ENCODE measurements at regions not wholly inside any gene's neighbourhood (a gene's known extent, or its start where the extent isn't known, plus 50 kb on each side); places are given as distances from the start of the nearest gene placed in this dataset.

- Histone ChIP-seq H3K79me2 (ENCODE audit: control insufficient read depth, insufficient read depth, low read length, poor library complexity) (no peaks in the 10 kb centered on the region), H3K4me1 (ENCODE audit: control insufficient read depth in 1 of 2, insufficient read depth in 2 of 2, low read length in 2 of 2) (no peaks in the 10 kb centered on the region), H3K4me2 (ENCODE audit: low read length) (no peak overlapping the region), H3K23ac (ENCODE audit: low read length) (no peak overlapping the region), H2AFZ (ENCODE audit: insufficient read depth, low read length, poor library complexity) (no peak overlapping the region), H3K14ac (ENCODE audit: low read length) (no peak overlapping the region), H2BK12ac (ENCODE audit: low read length) (no peak overlapping the region), H3K27ac (ENCODE audit: low read depth, low read length) (no peak overlapping the region), H4K12ac (ENCODE audit: low read depth, low read length) (no peak overlapping the region), H3K9me3 (ENCODE audit: insufficient read depth, low read depth, low read length) (no peaks in the 10 kb centered on the region), H3K27me3 (ENCODE audit: insufficient read depth, low read length) (no peaks in the 10 kb centered on the region), H4K91ac (ENCODE audit: low read depth, low read length) (no peak overlapping the region), H3K4ac (ENCODE audit: low read depth, low read length) (no peak overlapping the region), H3K4me3 (ENCODE audit: low read depth, low read length) (no peak overlapping the region), H4K8ac (ENCODE audit: low read depth, low read length) (no peak overlapping the region), H3K18ac (ENCODE audit: low read length) (no peak overlapping the region), H2AK5ac (ENCODE audit: low read length) (no peak overlapping the region), H3K79me1 (ENCODE audit: low read length) (no peaks in the 10 kb centered on the region), H2BK5ac (ENCODE audit: low read depth, low read length, poor library complexity) (no peak overlapping the region), H3K9ac (ENCODE audit: low read length) (no peak overlapping the region), H2BK120ac (ENCODE audit: insufficient read depth, low read length, poor library complexity) (no peak overlapping the region), H3K36me3 (ENCODE audit: control insufficient read depth in 1 of 2, insufficient read depth in 2 of 2, low read length in 2 of 2) (no peaks in the 10 kb centered on the region)
- WGBS (ENCODE audit: extremely low coverage, insufficient coverage, insufficient read length) = no CpG with 5 or more reads among the region's 1 CpG
- no peak for DNase-seq
These were observed 73.1 kb upstream of the RPS23 start for GRCh38 chr5:82351297-82351696.

DNA sequence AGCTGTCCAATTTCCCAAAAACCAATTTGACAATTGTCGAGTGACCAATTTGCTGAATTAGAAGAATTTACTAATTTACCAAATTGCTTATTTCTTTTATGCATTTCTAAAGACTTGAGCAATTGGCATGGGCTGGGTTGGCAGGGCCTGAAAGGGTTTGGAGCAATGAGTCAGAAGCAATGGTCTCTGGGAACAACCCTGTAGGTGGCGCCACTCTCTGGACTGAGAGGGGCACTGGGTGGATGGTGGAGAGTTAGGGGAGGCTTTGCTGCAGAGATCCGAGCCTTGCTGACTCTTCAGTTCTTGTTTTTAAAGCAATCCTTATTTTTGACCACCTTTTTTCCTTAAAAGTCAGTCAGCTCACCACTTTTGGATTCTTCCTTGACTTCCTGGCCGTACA, 71.5 kb upstream of the RPS23 start:
- Histone ChIP-seq H2BK12ac (ENCODE audit: low read length) (no peak overlapping the region), H3K18ac (ENCODE audit: low read length) (no peak overlapping the region), H3K23ac (ENCODE audit: low read length) (no peak overlapping the region), H2BK5ac (ENCODE audit: low read depth, low read length, poor library complexity) (no peak overlapping the region), H3K4me2 (ENCODE audit: low read length) (no peak overlapping the region), H3K14ac (ENCODE audit: low read length) (no peak overlapping the region), H2BK120ac (ENCODE audit: insufficient read depth, low read length, poor library complexity) (no peak overlapping the region), H3K9ac (ENCODE audit: low read length) (no peak overlapping the region), H4K91ac (ENCODE audit: low read depth, low read length) (no peak overlapping the region), H3K9me3 (ENCODE audit: insufficient read depth, low read depth, low read length) (no peaks in the 10 kb centered on the region), H3K4me1 (ENCODE audit: control insufficient read depth in 1 of 2, insufficient read depth in 2 of 2, low read length in 2 of 2) (no peaks in the 10 kb centered on the region), H3K27me3 (ENCODE audit: insufficient read depth, low read length) (no peaks in the 10 kb centered on the region), H4K12ac (ENCODE audit: low read depth, low read length) (no peak overlapping the region), H3K27ac (ENCODE audit: low read depth, low read length) (no peak overlapping the region), H2AFZ (ENCODE audit: insufficient read depth, low read length, poor library complexity) (no peak overlapping the region), H3K4ac (ENCODE audit: low read depth, low read length) (no peak overlapping the region), H3K4me3 (ENCODE audit: low read depth, low read length) (no peak overlapping the region), H2AK5ac (ENCODE audit: low read length) (no peak overlapping the region), H3K36me3 (ENCODE audit: control insufficient read depth in 1 of 2, insufficient read depth in 2 of 2, low read length in 2 of 2) (no peaks in the 10 kb centered on the region), H3K79me2 (ENCODE audit: control insufficient read depth, insufficient read depth, low read length, poor library complexity) (no peaks in the 10 kb centered on the region), H4K8ac (ENCODE audit: low read depth, low read length) (no peak overlapping the region), H3K79me1 (ENCODE audit: low read length) (no peaks in the 10 kb centered on the region)
- DNase-seq = peak in 1 of 2 donors; percentile 16
- no CpG with 5 or more reads among the region's 4 CpGs for WGBS (ENCODE audit: extremely low coverage, insufficient coverage, insufficient read length)

DNA sequence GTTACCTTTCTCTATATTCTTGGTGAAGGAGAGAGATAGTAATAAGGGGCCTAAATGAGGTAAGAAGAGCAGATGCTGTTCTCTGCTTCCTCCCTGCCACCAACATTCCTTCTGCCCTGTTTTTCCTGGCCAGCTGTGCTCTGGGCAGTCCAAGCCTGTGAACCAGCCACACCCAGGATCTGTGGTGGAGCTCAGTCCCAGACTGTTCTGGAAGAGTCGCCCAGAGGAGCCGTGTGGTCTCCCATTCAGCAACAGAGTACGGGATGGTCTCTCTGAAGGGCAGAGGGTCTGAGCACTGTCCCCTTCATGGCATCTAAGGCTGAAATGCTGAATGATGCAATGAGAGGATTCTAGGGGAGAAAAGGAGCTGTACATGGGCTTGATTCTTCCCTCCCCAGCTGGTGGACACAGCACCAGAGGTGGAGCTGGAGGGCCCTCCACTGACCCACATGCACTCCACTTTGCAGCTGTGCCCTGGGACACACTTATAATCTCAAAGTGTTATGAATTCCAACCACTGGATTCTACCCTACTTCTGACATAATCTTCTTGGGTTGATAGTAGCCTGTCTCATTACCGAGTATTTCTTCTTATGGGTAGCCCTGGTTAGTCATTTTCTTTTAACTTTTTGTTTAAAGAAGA, 70.8 kb upstream of the RPS23 start:
- no peak overlapping the region for H3K4me2 ChIP-seq (ENCODE audit: low read length)
- H3K27me3 ChIP-seq (ENCODE audit: insufficient read depth, low read length) = no peaks in the 10 kb centered on the region
- H3K14ac ChIP-seq (ENCODE audit: low read length) = no peak overlapping the region
- no peak overlapping the region for H2BK120ac ChIP-seq (ENCODE audit: insufficient read depth, low read length, poor library complexity)
- no peak overlapping the region for H4K91ac ChIP-seq (ENCODE audit: low read depth, low read length)
- H3K4me3 ChIP-seq (ENCODE audit: low read depth, low read length) = no peak overlapping the region
- no peaks in the 10 kb centered on the region for H3K79me2 ChIP-seq (ENCODE audit: control insufficient read depth, insufficient read depth, low read length, poor library complexity)
- no peak overlapping the region for H3K18ac ChIP-seq (ENCODE audit: low read length)
- no peaks in the 10 kb centered on the region for H3K79me1 ChIP-seq (ENCODE audit: low read length)
- H3K27ac ChIP-seq (ENCODE audit: low read depth, low read length) = no peak overlapping the region
- no CpG with 5 or more reads among the region's 4 CpGs for WGBS (ENCODE audit: extremely low coverage, insufficient coverage, insufficient read length)
- H2AFZ ChIP-seq (ENCODE audit: insufficient read depth, low read length, poor library complexity) = no peak overlapping the region
- no peaks in the 10 kb centered on the region for H3K4me1 ChIP-seq (ENCODE audit: control insufficient read depth in 1 of 2, insufficient read depth in 2 of 2, low read length in 2 of 2)
- no peaks in the 10 kb centered on the region for H3K9me3 ChIP-seq (ENCODE audit: insufficient read depth, low read depth, low read length)
- no peak for DNase-seq
- H3K23ac ChIP-seq (ENCODE audit: low read length) = no peak overlapping the region
- H3K9ac ChIP-seq (ENCODE audit: low read length) = no peak overlapping the region
- no peak overlapping the region for H3K4ac ChIP-seq (ENCODE audit: low read depth, low read length)
- no peak overlapping the region for H4K8ac ChIP-seq (ENCODE audit: low read depth, low read length)
- H3K36me3 ChIP-seq (ENCODE audit: control insufficient read depth in 1 of 2, insufficient read depth in 2 of 2, low read length in 2 of 2) = no peaks in the 10 kb centered on the region
- H2BK12ac ChIP-seq (ENCODE audit: low read length) = no peak overlapping the region
- H4K12ac ChIP-seq (ENCODE audit: low read depth, low read length) = no peak overlapping the region
- no peak overlapping the region for H2AK5ac ChIP-seq (ENCODE audit: low read length)
- no peak overlapping the region for H2BK5ac ChIP-seq (ENCODE audit: low read depth, low read length, poor library complexity)

- Histone ChIP-seq H3K27ac (ENCODE audit: low read depth, low read length) (no peak overlapping the region), H2BK12ac (ENCODE audit: low read length) (no peak overlapping the region), H4K12ac (ENCODE audit: low read depth, low read length) (no peak overlapping the region), H3K79me2 (ENCODE audit: control insufficient read depth, insufficient read depth, low read length, poor library complexity) (no peaks in the 10 kb centered on the region), H2BK5ac (ENCODE audit: low read depth, low read length, poor library complexity) (no peak overlapping the region), H3K14ac (ENCODE audit: low read length) (no peak overlapping the region), H3K4me2 (ENCODE audit: low read length) (no peak overlapping the region), H3K4ac (ENCODE audit: low read depth, low read length) (no peak overlapping the region), H3K4me3 (ENCODE audit: low read depth, low read length) (no peak overlapping the region), H3K9ac (ENCODE audit: low read length) (no peak overlapping the region), H3K9me3 (ENCODE audit: insufficient read depth, low read depth, low read length) (no peaks in the 10 kb centered on the region), H2AK5ac (ENCODE audit: low read length) (no peak overlapping the region), H3K18ac (ENCODE audit: low read length) (no peak overlapping the region), H2AFZ (ENCODE audit: insufficient read depth, low read length, poor library complexity) (no peak overlapping the region), H3K79me1 (ENCODE audit: low read length) (no peaks in the 10 kb centered on the region), H3K36me3 (ENCODE audit: control insufficient read depth in 1 of 2, insufficient read depth in 2 of 2, low read length in 2 of 2) (no peaks in the 10 kb centered on the region), H3K23ac (ENCODE audit: low read length) (no peak overlapping the region), H4K8ac (ENCODE audit: low read depth, low read length) (no peak overlapping the region), H3K27me3 (ENCODE audit: insufficient read depth, low read length) (no peaks in the 10 kb centered on the region), H3K4me1 (ENCODE audit: control insufficient read depth in 1 of 2, insufficient read depth in 2 of 2, low read length in 2 of 2) (no peaks in the 10 kb centered on the region), H4K91ac (ENCODE audit: low read depth, low read length) (no peak overlapping the region), H2BK120ac (ENCODE audit: insufficient read depth, low read length, poor library complexity) (no peak overlapping the region)
- DNase-seq = no peak
- no CpG with 5 or more reads among the region's 12 CpGs for WGBS (ENCODE audit: extremely low coverage, insufficient coverage, insufficient read length)
These were observed 69.2 kb upstream of the RPS23 start for GRCh38 chr5:82347201-82347865.

All from trophoblast cell (in vitro differentiated cells and primary cell).